GM12892 (cell line): ENCODE measurements at regions not wholly inside any gene's neighbourhood (a gene's known extent, or its start where the extent isn't known, plus 50 kb on each side); places are given as distances from the start of the nearest gene placed in this dataset.

Source experiments
- POLR2A ChIP-seq: IDR thresholded peaks from 2 replicates; pipeline ENCODE4 v1.6.1; 2011; ENCODE audit warnings: low read depth, low read length, control low read depth
- POLR2AphosphoS5 ChIP-seq: IDR thresholded peaks from 2 replicates; pipeline ENCODE4 v1.6.1; 2011; ENCODE audit warnings: low read depth, low read length, control low read depth
- TAF1 ChIP-seq: IDR thresholded peaks from 2 replicates; pipeline ENCODE4 v1.6.1; 2011; ENCODE audit warnings: low read depth, mild to moderate bottlenecking, control low read depth, low read length, borderline replicate concordance

DNA sequence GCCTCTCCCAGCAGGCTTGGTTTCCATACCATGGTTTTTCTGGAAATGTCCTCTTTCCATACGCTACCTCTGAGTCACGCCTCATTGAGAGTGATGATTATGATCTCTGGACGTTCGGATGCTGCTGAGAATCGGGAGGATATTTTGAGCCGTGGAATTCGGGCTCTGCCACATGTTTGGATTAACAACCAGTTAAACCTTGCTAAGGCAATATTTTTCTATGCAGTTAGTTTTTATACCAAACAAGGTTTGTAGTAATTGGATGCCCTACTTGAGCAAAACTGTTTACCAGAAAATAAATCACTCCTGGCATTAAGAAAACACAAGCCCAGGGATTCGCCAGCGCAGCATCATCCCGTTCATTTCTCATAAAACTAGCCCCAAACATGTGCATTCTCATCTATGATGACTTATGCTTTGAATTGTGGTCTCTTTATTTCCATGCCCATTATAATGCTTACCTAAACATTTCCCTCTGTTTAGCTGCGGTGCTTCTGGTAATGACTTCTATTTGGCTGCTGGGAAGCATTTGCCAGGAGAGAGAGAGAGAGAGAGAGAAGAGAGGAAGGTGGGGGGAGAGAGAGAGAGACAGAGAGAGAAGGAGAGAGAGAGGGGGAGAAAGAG, 198.9 kb downstream of the CLIC5 start:
- TF ChIP-seq POLR2A (no peak), POLR2AphosphoS5 (no peak), TAF1 (no peak)
